ENCODE measurements at regions not wholly inside any gene's neighbourhood (a gene's known extent, or its start where the extent isn't known, plus 50 kb on each side); places are given as distances from the start of the nearest gene placed in this dataset.

DNA sequence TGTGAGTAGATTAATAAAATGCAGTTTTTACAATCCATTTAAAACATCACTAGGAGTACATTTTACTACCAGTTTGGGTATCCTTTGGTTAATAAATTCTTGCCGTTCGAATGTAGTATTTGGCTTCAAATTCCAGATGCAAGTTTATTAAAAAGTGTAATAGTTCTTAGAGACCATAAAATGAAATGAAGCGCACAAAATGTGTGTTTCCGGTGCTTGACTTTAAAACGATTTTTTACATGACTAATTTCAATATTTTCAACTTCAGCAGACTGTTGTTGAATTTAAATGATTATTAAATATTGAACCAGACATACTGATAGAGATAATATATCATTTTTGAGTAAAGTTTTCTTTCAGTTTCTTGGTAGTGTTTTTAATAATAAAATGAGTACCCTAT is 138.4 kb upstream of the NAALADL2 start:
- no peak for DNase-seq
- no peaks in the 10 kb centered on the region for H3K27me3 Mint-ChIP-seq
- no peaks in the 10 kb centered on the region for H3K36me3 Mint-ChIP-seq (ENCODE audit: low read depth)
- no peaks in the 10 kb centered on the region for H3K4me1 Mint-ChIP-seq
- intact Hi-C loops (cut with micrococcal nuclease): no loop called here
- no peaks in the 10 kb centered on the region for H3K9me3 Mint-ChIP-seq
- H3K27ac Mint-ChIP-seq: no peak overlapping the region
- H3K4me3 Mint-ChIP-seq: no peak overlapping the region

DNA sequence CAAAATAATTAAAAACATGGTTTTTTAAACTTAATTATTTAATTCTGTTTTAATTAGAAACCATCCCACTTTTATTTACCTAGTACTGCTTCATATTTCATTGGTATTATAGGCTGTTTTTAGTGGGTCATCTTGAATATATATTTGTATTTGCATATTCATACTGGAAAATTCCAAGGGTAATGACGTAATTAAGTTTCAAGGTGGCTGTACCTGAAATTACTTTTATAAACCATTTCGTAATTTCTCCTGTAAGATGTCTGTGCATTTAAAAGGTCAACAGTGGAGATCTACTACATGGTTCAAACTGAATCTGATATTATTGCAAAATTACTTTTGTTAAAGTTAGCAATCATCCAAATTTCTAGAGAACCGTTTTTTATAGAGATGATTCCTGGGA is 133.8 kb upstream of the NAALADL2 start:
- no peaks in the 10 kb centered on the region for H3K9me3 Mint-ChIP-seq
- no peak overlapping the region for H3K27ac Mint-ChIP-seq
- no peaks in the 10 kb centered on the region for H3K27me3 Mint-ChIP-seq
- H3K4me1 Mint-ChIP-seq: no peaks in the 10 kb centered on the region
- intact Hi-C loops (cut with micrococcal nuclease): no loop called here
- H3K4me3 Mint-ChIP-seq: no peak overlapping the region
- DNase-seq: no peak
- H3K36me3 Mint-ChIP-seq (ENCODE audit: low read depth): no peaks in the 10 kb centered on the region

DNA sequence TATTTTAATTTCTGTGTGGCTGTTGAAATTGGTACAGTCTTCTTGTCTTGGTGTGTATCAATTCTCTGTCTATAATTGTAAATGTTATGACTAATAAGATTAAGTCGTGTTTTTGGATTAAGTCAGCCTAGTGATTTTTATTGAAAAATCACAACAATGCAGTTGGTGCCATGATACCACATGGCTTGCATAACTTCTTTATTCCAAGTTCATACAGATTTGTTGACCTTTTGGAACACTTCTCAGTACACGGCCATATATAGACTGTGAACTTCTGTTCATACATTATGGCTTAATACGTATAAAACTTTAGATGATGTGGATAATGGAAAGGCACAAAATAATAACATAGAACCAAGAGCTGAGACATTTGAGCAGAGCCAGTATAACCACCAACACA is 121.2 kb upstream of the NAALADL2 start:
- Mint-ChIP-seq H3K27ac (no peak overlapping the region), H3K9me3 (peaks cover 4% of the 10 kb centered on the region), H3K36me3 (ENCODE audit: low read depth) (no peaks in the 10 kb centered on the region), H3K4me3 (no peak overlapping the region), H3K4me1 (no peaks in the 10 kb centered on the region), H3K27me3 (no peaks in the 10 kb centered on the region)
- intact Hi-C loops (cut with micrococcal nuclease): no loop called here
- DNase-seq: no peak

DNA sequence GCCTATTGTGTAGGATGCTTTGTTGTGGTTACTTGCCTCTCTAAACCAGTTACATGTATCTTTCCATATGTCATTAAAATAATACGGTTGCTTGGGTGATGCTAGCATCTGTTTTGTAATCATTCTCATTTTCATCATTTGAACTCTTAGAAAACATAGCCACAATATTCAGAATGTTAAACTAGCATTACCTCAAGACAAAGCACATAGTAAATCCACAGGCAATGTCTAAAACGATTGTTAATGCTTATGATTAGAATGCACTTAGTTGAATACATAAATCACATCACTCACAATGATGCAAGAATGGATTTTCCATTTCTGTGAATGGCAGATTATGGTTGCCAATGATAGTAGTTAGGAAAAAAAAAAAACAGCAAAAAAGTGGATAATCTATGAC is 110.0 kb upstream of the NAALADL2 start:
- H3K36me3 Mint-ChIP-seq (ENCODE audit: low read depth): no peaks in the 10 kb centered on the region
- no peak overlapping the region for H3K27ac Mint-ChIP-seq
- peaks cover 6% of the 10 kb centered on the region for H3K9me3 Mint-ChIP-seq
- no peak overlapping the region for H3K4me3 Mint-ChIP-seq
- no peaks in the 10 kb centered on the region for H3K27me3 Mint-ChIP-seq
- H3K4me1 Mint-ChIP-seq: no peaks in the 10 kb centered on the region
- intact Hi-C loops (cut with micrococcal nuclease): no loop called here
- no peak for DNase-seq

DNA sequence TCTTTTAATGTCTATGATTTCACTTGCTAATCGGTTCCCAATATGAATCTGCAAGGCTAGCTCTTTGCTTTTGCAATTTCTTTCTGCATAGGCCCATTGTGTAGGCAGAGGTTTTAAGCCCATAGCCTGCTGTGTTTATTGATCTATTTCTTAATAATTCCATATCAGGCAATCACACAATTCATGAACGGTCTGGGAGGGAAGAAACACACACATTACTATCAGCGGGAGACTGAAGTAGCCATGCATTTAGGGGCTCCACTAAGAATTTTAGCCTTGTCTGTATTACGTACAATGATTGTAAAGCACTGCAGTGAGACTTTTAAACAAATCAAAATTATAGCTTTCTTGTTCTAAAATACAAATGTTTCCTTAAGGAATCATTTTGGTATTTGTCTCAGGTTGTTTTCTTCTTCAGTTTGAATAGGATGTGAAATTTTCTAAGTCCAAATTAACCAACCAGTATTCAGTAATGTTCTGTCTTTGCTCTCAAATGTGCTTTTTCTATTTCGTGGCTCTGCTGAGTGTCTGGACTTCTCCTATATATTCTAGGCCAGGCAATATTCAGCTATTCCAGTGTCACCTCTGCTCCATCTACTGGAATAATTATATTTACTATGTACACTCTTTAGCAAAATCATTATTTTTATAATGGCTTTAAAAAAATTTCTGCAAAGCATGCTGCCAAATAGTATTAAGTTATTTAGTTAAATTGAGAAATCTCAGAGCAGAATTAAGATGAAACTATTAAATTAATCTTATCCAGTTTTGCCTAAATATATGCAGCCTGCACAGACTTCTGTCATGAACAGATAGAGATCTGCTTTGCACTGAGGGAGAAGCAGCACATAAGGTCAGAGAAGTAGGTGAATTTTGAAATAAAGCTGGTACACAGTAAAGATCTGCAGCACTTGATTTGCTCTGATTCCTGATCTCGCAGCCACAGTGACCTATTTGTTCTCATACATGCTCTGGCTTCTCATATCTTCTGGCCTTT is 103.0 kb upstream of the NAALADL2 start:
- intact Hi-C loops (cut with micrococcal nuclease): no loop called here
- H3K4me1 Mint-ChIP-seq: no peaks in the 10 kb centered on the region
- no peak overlapping the region for H3K27ac Mint-ChIP-seq
- DNase-seq: no peak
- H3K9me3 Mint-ChIP-seq: no peaks in the 10 kb centered on the region
- H3K27me3 Mint-ChIP-seq: no peaks in the 10 kb centered on the region
- no peak overlapping the region for H3K4me3 Mint-ChIP-seq
- H3K36me3 Mint-ChIP-seq (ENCODE audit: low read depth): no peaks in the 10 kb centered on the region

DNA sequence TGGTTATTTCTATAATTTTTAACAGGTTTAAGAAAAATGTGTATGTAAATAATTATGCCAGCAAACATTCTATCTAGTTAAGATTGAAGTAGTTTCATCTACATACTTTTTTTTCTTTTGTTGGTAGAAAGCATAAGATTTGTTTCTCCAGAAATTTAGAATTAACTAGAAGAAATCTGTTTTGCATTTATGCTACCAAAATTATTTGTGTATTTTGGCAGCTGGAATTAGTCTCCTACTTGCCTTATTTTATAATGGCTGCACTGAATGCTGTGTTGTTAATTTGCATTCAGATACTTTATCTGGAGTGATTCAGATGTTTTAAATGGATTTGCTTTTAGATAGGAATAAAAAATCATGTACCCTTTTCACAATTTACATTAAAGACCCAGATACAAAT is 100.2 kb upstream of the NAALADL2 start:
- Mint-ChIP-seq H3K4me3 (no peak overlapping the region), H3K27ac (no peak overlapping the region), H3K4me1 (no peaks in the 10 kb centered on the region), H3K36me3 (ENCODE audit: low read depth) (no peaks in the 10 kb centered on the region), H3K27me3 (no peaks in the 10 kb centered on the region), H3K9me3 (no peaks in the 10 kb centered on the region)
- intact Hi-C loops (cut with micrococcal nuclease): no loop called here
- no peak for DNase-seq

GRCh38 chr3:174767406-174767805 is 91.7 kb upstream of the NAALADL2 start:
- H3K36me3 Mint-ChIP-seq (ENCODE audit: low read depth): no peaks in the 10 kb centered on the region

GRCh38 chr3:174767853-174768382 is 91.2 kb upstream of the NAALADL2 start:
- Mint-ChIP-seq H3K36me3 (ENCODE audit: low read depth) (no peaks in the 10 kb centered on the region), H3K4me1 (no peaks in the 10 kb centered on the region), H3K27me3 (no peaks in the 10 kb centered on the region), H3K9me3 (no peaks in the 10 kb centered on the region), H3K27ac (no peak overlapping the region), H3K4me3 (no peak overlapping the region)
- no peak for DNase-seq
- intact Hi-C loops (cut with micrococcal nuclease): no loop called here

More at GRCh38 chr3:174767406-174767805, 91.7 kb upstream of the NAALADL2 start:
- no peak overlapping the region for H3K4me3 Mint-ChIP-seq
- H3K27me3 Mint-ChIP-seq: no peaks in the 10 kb centered on the region
- H3K4me1 Mint-ChIP-seq: no peaks in the 10 kb centered on the region
- H3K27ac Mint-ChIP-seq: no peak overlapping the region
- H3K9me3 Mint-ChIP-seq: no peaks in the 10 kb centered on the region
- DNase-seq: no peak
- intact Hi-C loops (cut with micrococcal nuclease): no loop called here

- DNase-seq: no peak
- no peak overlapping the region for H3K27ac Mint-ChIP-seq
- intact Hi-C loops (cut with micrococcal nuclease): no loop called here
- H3K36me3 Mint-ChIP-seq (ENCODE audit: low read depth): no peaks in the 10 kb centered on the region
- no peaks in the 10 kb centered on the region for H3K9me3 Mint-ChIP-seq
- H3K4me1 Mint-ChIP-seq: no peaks in the 10 kb centered on the region
- H3K27me3 Mint-ChIP-seq: no peaks in the 10 kb centered on the region
- no peak overlapping the region for H3K4me3 Mint-ChIP-seq
Measured at GRCh38 chr3:174769171-174769570, 90.0 kb upstream of the NAALADL2 start.

DNA sequence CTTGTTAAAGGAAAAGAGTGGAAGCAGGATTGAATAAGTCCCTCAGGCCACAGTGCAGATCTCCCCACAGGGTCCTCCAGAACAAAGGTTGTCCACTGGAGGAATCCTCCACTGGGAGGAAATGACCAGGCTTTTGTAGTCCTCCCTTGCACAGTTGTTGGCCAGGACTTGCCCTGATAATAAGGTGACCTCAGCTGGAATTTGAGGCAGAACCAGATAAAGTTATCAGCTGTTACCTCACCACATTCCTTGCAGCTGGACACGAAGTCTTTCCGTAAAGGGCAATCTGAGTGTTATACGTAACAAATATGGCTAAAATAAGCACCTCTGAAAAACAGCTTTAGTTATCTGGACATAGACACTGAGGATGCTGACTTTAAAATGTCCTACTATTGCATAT is 83.5 kb upstream of the NAALADL2 start:
- no peaks in the 10 kb centered on the region for H3K9me3 Mint-ChIP-seq
- H3K36me3 Mint-ChIP-seq (ENCODE audit: low read depth): no peaks in the 10 kb centered on the region
- H3K4me3 Mint-ChIP-seq: no peak overlapping the region

DNA sequence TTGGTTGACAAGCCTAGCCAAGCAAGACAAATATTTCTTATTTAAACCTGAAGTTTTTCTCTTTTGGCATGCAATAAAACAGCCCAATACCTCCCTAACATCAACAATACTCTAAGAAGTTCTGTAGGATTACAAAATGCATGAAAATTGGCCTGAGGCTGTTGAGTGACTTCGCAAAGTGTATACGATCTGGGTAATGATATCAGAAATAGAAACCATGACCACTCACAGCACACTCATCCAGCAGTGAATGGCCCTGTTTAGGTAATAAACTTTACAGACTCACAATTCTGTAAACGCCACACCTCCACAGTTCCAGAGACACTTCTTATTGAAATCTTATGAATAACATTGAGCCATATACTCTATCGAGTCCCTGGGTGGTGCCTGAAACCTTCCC is 83.0 kb upstream of the NAALADL2 start:
- no peak overlapping the region for H3K27ac Mint-ChIP-seq
- H3K4me3 Mint-ChIP-seq: no peak overlapping the region
- H3K9me3 Mint-ChIP-seq: peaks cover 1% of the 10 kb centered on the region
- DNase-seq: no peak
- no peaks in the 10 kb centered on the region for H3K27me3 Mint-ChIP-seq
- H3K36me3 Mint-ChIP-seq (ENCODE audit: low read depth): no peaks in the 10 kb centered on the region
- intact Hi-C loops (cut with micrococcal nuclease): no loop called here
- no peaks in the 10 kb centered on the region for H3K4me1 Mint-ChIP-seq

More for the DNA sequence above, 83.5 kb upstream of the NAALADL2 start:
- no peak for DNase-seq
- intact Hi-C loops (cut with micrococcal nuclease): no loop called here
- H3K27me3 Mint-ChIP-seq: no peaks in the 10 kb centered on the region
- no peaks in the 10 kb centered on the region for H3K4me1 Mint-ChIP-seq
- H3K27ac Mint-ChIP-seq: no peak overlapping the region

DNA sequence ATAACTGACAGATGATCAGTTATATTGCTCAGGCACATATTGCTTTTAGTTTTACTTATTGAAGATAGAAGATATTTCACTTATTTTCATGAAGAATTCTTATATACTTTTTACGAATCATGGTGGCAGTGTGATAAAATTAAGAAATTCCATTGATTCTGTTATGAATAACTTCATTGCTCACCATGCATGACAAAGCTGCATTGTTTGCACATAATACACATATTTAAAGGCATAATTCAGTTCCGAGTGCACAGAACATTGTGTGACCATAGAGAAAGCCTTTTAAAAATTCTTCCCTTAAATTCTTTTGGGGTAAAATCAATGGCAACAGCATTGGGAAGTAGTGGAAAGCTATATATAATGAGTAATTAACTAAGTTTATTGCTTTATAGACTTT is 82.5 kb upstream of the NAALADL2 start:
- Mint-ChIP-seq H3K9me3 (peaks cover 7% of the 10 kb centered on the region), H3K4me3 (no peak overlapping the region), H3K36me3 (ENCODE audit: low read depth) (no peaks in the 10 kb centered on the region), H3K27ac (no peak overlapping the region), H3K4me1 (no peaks in the 10 kb centered on the region), H3K27me3 (no peaks in the 10 kb centered on the region)
- no peak for DNase-seq
- intact Hi-C loops (cut with micrococcal nuclease): no loop called here

- Mint-ChIP-seq H3K27me3 (no peaks in the 10 kb centered on the region), H3K27ac (no peak overlapping the region), H3K4me3 (no peak overlapping the region), H3K9me3 (peaks cover 7% of the 10 kb centered on the region), H3K36me3 (ENCODE audit: low read depth) (no peaks in the 10 kb centered on the region), H3K4me1 (no peaks in the 10 kb centered on the region)
- no peak for DNase-seq
- intact Hi-C loops (cut with micrococcal nuclease): no loop called here
Measured at GRCh38 chr3:174777813-174778212, 81.3 kb upstream of the NAALADL2 start.

DNA sequence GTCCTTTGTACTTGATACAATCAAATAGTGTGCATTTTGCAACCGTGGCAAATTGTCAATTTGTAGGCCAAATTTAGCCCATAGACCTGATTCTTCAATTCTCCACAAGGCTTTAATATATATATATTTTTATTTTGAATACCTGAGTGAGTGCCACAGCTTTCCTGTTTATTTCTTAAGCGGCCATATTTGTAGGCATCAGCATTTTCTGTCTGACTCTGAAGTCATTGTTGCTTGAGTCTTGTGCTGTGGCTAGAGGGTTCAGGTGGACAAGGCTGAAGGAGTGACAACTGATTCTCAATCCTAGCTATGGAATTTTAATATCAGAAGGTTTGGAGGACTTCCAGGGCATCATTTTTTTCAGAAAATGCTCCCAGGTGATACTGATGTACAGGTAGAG is 75.6 kb upstream of the NAALADL2 start:
- Mint-ChIP-seq H3K9me3 (peaks cover 7% of the 10 kb centered on the region), H3K4me1 (no peaks in the 10 kb centered on the region), H3K27me3 (no peaks in the 10 kb centered on the region), H3K4me3 (no peak overlapping the region), H3K36me3 (ENCODE audit: low read depth) (no peaks in the 10 kb centered on the region), H3K27ac (no peak overlapping the region)
- no peak for DNase-seq
- intact Hi-C loops (cut with micrococcal nuclease): no loop called here
